ENCODE measurements at regions not wholly inside any gene's neighbourhood (a gene's known extent, or its start where the extent isn't known, plus 50 kb on each side); places are given as distances from the start of the nearest gene placed in this dataset.

GRCh38 chr2:181218401-181218821, 238.0 kb downstream of the UBE2E3 start:
- Mint-ChIP-seq H3K27ac (no peak overlapping the region), H3K9me3 (no peaks in the 10 kb centered on the region), H3K4me1 (ENCODE audit: low read depth) (no peaks in the 10 kb centered on the region), H3K27me3 (ENCODE audit: insufficient read depth) (no peaks in the 10 kb centered on the region), H3K4me3 (no peak overlapping the region), H3K36me3 (ENCODE audit: low read depth) (no peaks in the 10 kb centered on the region)
- no peak for DNase-seq
- no peak for TF ChIP-seq CTCF (IDR thresholded peaks at IDR 0.05)

- Mint-ChIP-seq H3K4me3 (no peak overlapping the region), H3K27ac (no peak overlapping the region), H3K36me3 (ENCODE audit: low read depth) (no peaks in the 10 kb centered on the region), H3K9me3 (no peaks in the 10 kb centered on the region), H3K27me3 (ENCODE audit: insufficient read depth) (no peaks in the 10 kb centered on the region), H3K4me1 (ENCODE audit: low read depth) (no peaks in the 10 kb centered on the region)
- no peak for TF ChIP-seq CTCF (IDR thresholded peaks at IDR 0.05)
- no peak for DNase-seq
These were observed 234.0 kb upstream of the ITGA4 start for GRCh38 chr2:181223234-181223633.

GRCh38 chr2:181224866-181225265, 232.3 kb upstream of the ITGA4 start:
- Mint-ChIP-seq H3K36me3 (ENCODE audit: low read depth) (no peaks in the 10 kb centered on the region), H3K4me1 (ENCODE audit: low read depth) (no peaks in the 10 kb centered on the region), H3K27me3 (ENCODE audit: insufficient read depth) (no peaks in the 10 kb centered on the region), H3K27ac (no peak overlapping the region), H3K9me3 (no peaks in the 10 kb centered on the region), H3K4me3 (no peak overlapping the region)
- no peak for DNase-seq
- no peak for TF ChIP-seq CTCF (IDR thresholded peaks at IDR 0.05)

- Mint-ChIP-seq H3K36me3 (ENCODE audit: low read depth) (no peaks in the 10 kb centered on the region), H3K4me3 (no peak overlapping the region), H3K27ac (no peak overlapping the region), H3K4me1 (ENCODE audit: low read depth) (peaks cover 9% of the 10 kb centered on the region), H3K27me3 (ENCODE audit: insufficient read depth) (no peaks in the 10 kb centered on the region), H3K9me3 (no peaks in the 10 kb centered on the region)
- DNase-seq = no peak
- no peak for TF ChIP-seq CTCF (IDR thresholded peaks at IDR 0.05)
These were observed 228.5 kb upstream of the ITGA4 start for GRCh38 chr2:181228661-181229060.

- H3K4me1 Mint-ChIP-seq (ENCODE audit: low read depth) = peaks cover 9% of the 10 kb centered on the region
- no peak for TF ChIP-seq CTCF (IDR thresholded peaks at IDR 0.05)
- H3K4me3 Mint-ChIP-seq = no peak overlapping the region
- H3K27ac Mint-ChIP-seq = no peak overlapping the region
- no peaks in the 10 kb centered on the region for H3K9me3 Mint-ChIP-seq
- DNase-seq = no peak
- H3K36me3 Mint-ChIP-seq (ENCODE audit: low read depth) = no peaks in the 10 kb centered on the region
- H3K27me3 Mint-ChIP-seq (ENCODE audit: insufficient read depth) = no peaks in the 10 kb centered on the region
These were observed 226.0 kb upstream of the ITGA4 start for GRCh38 chr2:181231151-181231550.
